ENCODE measurements at regions not wholly inside any gene's neighbourhood (a gene's known extent, or its start where the extent isn't known, plus 50 kb on each side); places are given as distances from the start of the nearest gene placed in this dataset.

GRCh38 chr13:40273253-40274025 lies 393.0 kb downstream of the FOXO1 start:
- peaks cover 28% of the 10 kb centered on the region for H3K4me1 ChIP-seq (ENCODE audit: insufficient read depth, low read length, poor library complexity, severe bottlenecking)
- H3K79me2 ChIP-seq (ENCODE audit: insufficient read depth, low read depth, low read length) = no peaks in the 10 kb centered on the region
- no peak for TF ChIP-seq EZH2phosphoT487 (IDR thresholded peaks at IDR 0.05; ENCODE audit: borderline replicate concordance, low read depth, low read length)
- TF ChIP-seq CTCF (conservative IDR thresholded peaks at IDR 0.05; ENCODE audit: low read length) = no peak
- H3K4me3 ChIP-seq (ENCODE audit: low read depth, low read length, poor library complexity, severe bottlenecking) = no peak overlapping the region
- H2AFZ ChIP-seq (ENCODE audit: low read length) = no peak overlapping the region
- no peaks in the 10 kb centered on the region for H3K36me3 ChIP-seq (ENCODE audit: insufficient read depth, low read length)
- no peak for DNase-seq (ENCODE audit: low spot score)
- ChIA-PET CTCF (ENCODE audit: unreplicated experiment) (no interaction called here), POLR2A (interaction anchor here (0.5 to 1.3 kb wide), 6 partner anchors 12 to 235 kb away, joined by 3 read pairs; no protein-coding TSS in a partner anchor)
- no peak overlapping the region for H3K27ac ChIP-seq (ENCODE audit: low read depth, low read length, poor library complexity, severe bottlenecking)
- H3K9me2 ChIP-seq (ENCODE audit: insufficient read depth, low read length) = no peaks in the 10 kb centered on the region
- intact Hi-C loops (cut with micrococcal nuclease; ENCODE audit: unreplicated experiment) = no loop called here
- no peak overlapping the region for H3K4me2 ChIP-seq (ENCODE audit: low read length)
- no TSS peak for BruUV-seq (replicated peaks)
- no peaks in the 10 kb centered on the region for H3K9me3 ChIP-seq (ENCODE audit: low read length)
- H4K20me1 ChIP-seq (ENCODE audit: insufficient read depth, low read length) = no peaks in the 10 kb centered on the region

- intact Hi-C loops (cut with micrococcal nuclease; ENCODE audit: unreplicated experiment) = no loop called here
- BruUV-seq (replicated peaks) = no TSS peak
These were observed 392.3 kb downstream of the FOXO1 start for GRCh38 chr13:40274103-40274502.

More at GRCh38 chr13:40274103-40274502, 392.3 kb downstream of the FOXO1 start:
- no peaks in the 10 kb centered on the region for H3K79me2 ChIP-seq (ENCODE audit: insufficient read depth, low read depth, low read length)
- no peak overlapping the region for H3K27ac ChIP-seq (ENCODE audit: low read depth, low read length, poor library complexity, severe bottlenecking)
- no peaks in the 10 kb centered on the region for H3K9me2 ChIP-seq (ENCODE audit: insufficient read depth, low read length)
- H2AFZ ChIP-seq (ENCODE audit: low read length) = no peak overlapping the region
- POLR2A ChIA-PET = no interaction called here
- no peaks in the 10 kb centered on the region for H3K9me3 ChIP-seq (ENCODE audit: low read length)
- H3K4me3 ChIP-seq (ENCODE audit: low read depth, low read length, poor library complexity, severe bottlenecking) = no peak overlapping the region
- no peak for DNase-seq (ENCODE audit: low spot score)
- no peaks in the 10 kb centered on the region for H3K36me3 ChIP-seq (ENCODE audit: insufficient read depth, low read length)
- peaks cover 28% of the 10 kb centered on the region for H3K4me1 ChIP-seq (ENCODE audit: insufficient read depth, low read length, poor library complexity, severe bottlenecking)
- TF ChIP-seq CTCF (conservative IDR thresholded peaks at IDR 0.05; ENCODE audit: low read length) (no peak), EZH2phosphoT487 (IDR thresholded peaks at IDR 0.05; ENCODE audit: borderline replicate concordance, low read depth, low read length) (no peak)
- no peaks in the 10 kb centered on the region for H4K20me1 ChIP-seq (ENCODE audit: insufficient read depth, low read length)
- H3K4me2 ChIP-seq (ENCODE audit: low read length) = no peak overlapping the region
- CTCF ChIA-PET (ENCODE audit: unreplicated experiment) = no interaction called here
